DOHH2 (cell line): ENCODE measurements at regions not wholly inside any gene's neighbourhood (a gene's known extent, or its start where the extent isn't known, plus 50 kb on each side); places are given as distances from the start of the nearest gene placed in this dataset.
"Not testable (repeated sequence)": the region's sequence is repeated elsewhere in the genome, so short reads cannot be mapped to it uniquely, and the experiment has no call there.

Experiments used
- H3F3A ChIP-seq: fragments of 200-600 bp; sonication (generic), shearing (Covaris generic); 2 replicates; pipeline ENCODE4 v1.6.0; 2016; ENCODE audit warnings: antibody characterized with exemption, mild to moderate bottlenecking; ENCODE audit not compliant: control insufficient read depth, insufficient read depth
- H3K27ac ChIP-seq: fragments of 200-600 bp; sonication (generic); 2 replicates; pipeline ENCODE4 v1.5.1; 2014; ENCODE audit warnings: low read depth, mild to moderate bottlenecking, low read length, moderate library complexity
- H3K27me3 ChIP-seq: fragments of 200-600 bp; sonication (generic); 2 replicates; pipeline ENCODE4 v1.6.1; 2014; ENCODE audit warnings: mild to moderate bottlenecking, low read length, mixed read lengths; ENCODE audit not compliant: control insufficient read depth
- H3K36me3 ChIP-seq: fragments of 200-600 bp; sonication (generic); 2 replicates; pipeline ENCODE4 v1.6.1; 2014; ENCODE audit warnings: mild to moderate bottlenecking, low read length, moderate library complexity, mixed read lengths; ENCODE audit not compliant: control insufficient read depth
- H3K4me1 ChIP-seq: fragments of 200-600 bp; sonication (generic); 2 replicates; pipeline ENCODE4 v1.6.1; 2014; ENCODE audit warnings: mild to moderate bottlenecking, low read length, mixed read lengths; ENCODE audit not compliant: control insufficient read depth
- H3K4me2 ChIP-seq: fragments of 200-600 bp; sonication (generic); 2 replicates; pipeline ENCODE4 v1.6.0; 2014; ENCODE audit warnings: mild to moderate bottlenecking, low read length, moderate library complexity
- H3K4me3 ChIP-seq: fragments of 200-600 bp; sonication (generic); 2 replicates; pipeline ENCODE4 v1.5.1; 2014; ENCODE audit warnings: mild to moderate bottlenecking, low read length, mixed read lengths
- H3K79me2 ChIP-seq: fragments of 200-600 bp; sonication (generic); 2 replicates; pipeline ENCODE4 v1.6.1; 2014; ENCODE audit warnings: mild to moderate bottlenecking, low read length, mixed read lengths; ENCODE audit not compliant: control insufficient read depth
- H3K9me2 ChIP-seq: fragments of 200-600 bp; sonication (generic); replicated peaks from 2 replicates; pipeline ENCODE4 v1.6.1; 2014; ENCODE audit warnings: mild to moderate bottlenecking, low read length, mixed read lengths; ENCODE audit not compliant: control insufficient read depth
- H3K9me3 ChIP-seq: fragments of 200-600 bp; sonication (generic); 2 replicates; pipeline ENCODE4 v1.6.1; 2014; ENCODE audit warnings: antibody characterized with exemption, low read length, mixed read lengths; ENCODE audit not compliant: control insufficient read depth, insufficient read depth
- H4K20me1 ChIP-seq: fragments of 200-600 bp; sonication (generic); 2 replicates; pipeline ENCODE4 v1.6.0; 2014; ENCODE audit warnings: low read depth, mild to moderate bottlenecking, antibody characterized with exemption, low read length, moderate library complexity; ENCODE audit not compliant: control insufficient read depth, insufficient read depth
- CTCF ChIP-seq: fragments of 200-600 bp; sonication (generic); IDR thresholded peaks from one replicate; pipeline ENCODE4 v1.5.1; 2014; ENCODE audit warnings: antibody characterized with exemption, mild to moderate bottlenecking, low read depth, low read length; ENCODE audit not compliant: poor library complexity, severe bottlenecking
- EZH2phosphoT487 ChIP-seq: fragments of 200-600 bp; sonication (generic); IDR thresholded peaks from 2 replicates; pipeline ENCODE4 v1.6.1; 2017; ENCODE audit warnings: borderline replicate concordance, mild to moderate bottlenecking, antibody characterized with exemption, low read length, moderate library complexity, mixed read lengths

- H3F3A ChIP-seq: no peaks in the 10 kb centered on the region
- H3K36me3 ChIP-seq: no peaks in the 10 kb centered on the region
- H3K9me3 ChIP-seq: no peaks in the 10 kb centered on the region
- no peak overlapping the region for H3K4me2 ChIP-seq
- no peaks in the 10 kb centered on the region for H4K20me1 ChIP-seq
- H3K79me2 ChIP-seq: no peaks in the 10 kb centered on the region
- H3K4me3 ChIP-seq: no peak overlapping the region
- peaks cover 18% of the 10 kb centered on the region for H3K4me1 ChIP-seq
- H3K27ac ChIP-seq: no peak overlapping the region
- TF ChIP-seq CTCF: no peak
- no peak for TF ChIP-seq EZH2phosphoT487
- H3K27me3 ChIP-seq: no peaks in the 10 kb centered on the region; the same call in 1 of the 2 replicates
- H3K9me2 ChIP-seq: no peaks in the 10 kb centered on the region
Measured at GRCh38 chr1:9443913-9444445, 95.3 kb upstream of the SLC25A33 start.

- no peak overlapping the region for H3K4me3 ChIP-seq
- H3K27me3 ChIP-seq: no peaks in the 10 kb centered on the region; the same call in 1 of the 2 replicates
- no peak overlapping the region for H3K27ac ChIP-seq
- H3K9me2 ChIP-seq: no peaks in the 10 kb centered on the region
- H4K20me1 ChIP-seq: no peaks in the 10 kb centered on the region
- no peaks in the 10 kb centered on the region for H3K79me2 ChIP-seq
- no peaks in the 10 kb centered on the region for H3K9me3 ChIP-seq
- peaks cover 19% of the 10 kb centered on the region for H3K4me1 ChIP-seq
- no peak overlapping the region for H3K4me2 ChIP-seq
- no peaks in the 10 kb centered on the region for H3K36me3 ChIP-seq
- TF ChIP-seq CTCF: no peak
- TF ChIP-seq EZH2phosphoT487: no peak
- no peaks in the 10 kb centered on the region for H3F3A ChIP-seq
Measured at GRCh38 chr1:9444532-9444931, 94.7 kb upstream of the SLC25A33 start.

GRCh38 chr1:9445081-9445480 is 94.2 kb upstream of the SLC25A33 start:
- H3K27me3 ChIP-seq, H3F3A ChIP-seq, H3K4me2 ChIP-seq, H3K9me3 ChIP-seq, H3K9me2 ChIP-seq, H3K4me3 ChIP-seq, H3K79me2 ChIP-seq, H3K36me3 ChIP-seq, H3K27ac ChIP-seq, H4K20me1 ChIP-seq: not testable (repeated sequence)
- peaks cover 19% of the 10 kb centered on the region for H3K4me1 ChIP-seq

- no peaks in the 10 kb centered on the region for H3K79me2 ChIP-seq
- H3K36me3 ChIP-seq: no peaks in the 10 kb centered on the region
- H3K4me1 ChIP-seq: peaks cover 25% of the 10 kb centered on the region
- H3K27me3 ChIP-seq: no peaks in the 10 kb centered on the region
- H3F3A ChIP-seq: no peaks in the 10 kb centered on the region
- H4K20me1 ChIP-seq: no peaks in the 10 kb centered on the region
- TF ChIP-seq CTCF (no peak), EZH2phosphoT487 (no peak)
- no peak overlapping the region for H3K4me2 ChIP-seq
- no peak overlapping the region for H3K27ac ChIP-seq
- no peaks in the 10 kb centered on the region for H3K9me2 ChIP-seq
- no peaks in the 10 kb centered on the region for H3K9me3 ChIP-seq
- no peak overlapping the region for H3K4me3 ChIP-seq
Measured at GRCh38 chr1:9447215-9447960, 91.9 kb upstream of the SLC25A33 start.
